ENCODE measurements at regions not wholly inside any gene's neighbourhood (a gene's known extent, or its start where the extent isn't known, plus 50 kb on each side); places are given as distances from the start of the nearest gene placed in this dataset.

- CTCF ChIA-PET: no interaction called here
- Mint-ChIP-seq H3K27me3 (ENCODE audit: unreplicated experiment) (peaks cover 97% of the 10 kb centered on the region), H3K4me1 (ENCODE audit: low read depth, unreplicated experiment) (no peaks in the 10 kb centered on the region)
Measured at GRCh38 chr1:37149296-37149695, 115.0 kb upstream of the GRIK3 start.

GRCh38 chr1:37150986-37151385 is 116.7 kb upstream of the GRIK3 start:
- DNase-seq: no peak
- BruUV-seq (replicated peaks): no TSS peak
- CTCF ChIA-PET: no interaction called here
- Mint-ChIP-seq H3K27ac (ENCODE audit: unreplicated experiment) (no peak overlapping the region), H3K4me3 (ENCODE audit: low read depth, unreplicated experiment) (no peak overlapping the region), H3K9me3 (ENCODE audit: low read depth, unreplicated experiment) (no peaks in the 10 kb centered on the region), H3K4me1 (ENCODE audit: low read depth, unreplicated experiment) (no peaks in the 10 kb centered on the region), H3K36me3 (ENCODE audit: insufficient read depth, unreplicated experiment) (no peaks in the 10 kb centered on the region), H3K27me3 (ENCODE audit: unreplicated experiment) (peaks cover 97% of the 10 kb centered on the region)
- intact Hi-C loops (cut with micrococcal nuclease; ENCODE audit: unreplicated experiment): no loop called here
- no peak for TF ChIP-seq CTCF (IDR thresholded peaks at IDR 0.05; ENCODE audit: unreplicated experiment)

More at GRCh38 chr1:37149296-37149695, 115.0 kb upstream of the GRIK3 start:
- intact Hi-C loops (cut with micrococcal nuclease; ENCODE audit: unreplicated experiment): no loop called here
- Mint-ChIP-seq H3K36me3 (ENCODE audit: insufficient read depth, unreplicated experiment) (no peaks in the 10 kb centered on the region), H3K9me3 (ENCODE audit: low read depth, unreplicated experiment) (no peaks in the 10 kb centered on the region), H3K27ac (ENCODE audit: unreplicated experiment) (no peak overlapping the region), H3K4me3 (ENCODE audit: low read depth, unreplicated experiment) (no peak overlapping the region)
- TF ChIP-seq CTCF (IDR thresholded peaks at IDR 0.05; ENCODE audit: unreplicated experiment): no peak
- DNase-seq: no peak
- no TSS peak for BruUV-seq (replicated peaks)

- Mint-ChIP-seq H3K27me3 (ENCODE audit: unreplicated experiment) (peaks cover 97% of the 10 kb centered on the region), H3K36me3 (ENCODE audit: insufficient read depth, unreplicated experiment) (no peaks in the 10 kb centered on the region), H3K27ac (ENCODE audit: unreplicated experiment) (no peak overlapping the region), H3K4me3 (ENCODE audit: low read depth, unreplicated experiment) (no peak overlapping the region), H3K9me3 (ENCODE audit: low read depth, unreplicated experiment) (no peaks in the 10 kb centered on the region), H3K4me1 (ENCODE audit: low read depth, unreplicated experiment) (no peaks in the 10 kb centered on the region)
- CTCF ChIA-PET: no interaction called here
- BruUV-seq (replicated peaks): no TSS peak
- DNase-seq: no peak
- TF ChIP-seq CTCF (IDR thresholded peaks at IDR 0.05; ENCODE audit: unreplicated experiment): no peak
- intact Hi-C loops (cut with micrococcal nuclease; ENCODE audit: unreplicated experiment): no loop called here
Measured at GRCh38 chr1:37151789-37152188, 117.5 kb upstream of the GRIK3 start.

GRCh38 chr1:37152491-37152890 is 118.2 kb upstream of the GRIK3 start:
- DNase-seq: no peak
- no TSS peak for BruUV-seq (replicated peaks)
- CTCF ChIA-PET: no interaction called here
- Mint-ChIP-seq H3K27me3 (ENCODE audit: unreplicated experiment) (peaks cover 91% of the 10 kb centered on the region), H3K36me3 (ENCODE audit: insufficient read depth, unreplicated experiment) (no peaks in the 10 kb centered on the region), H3K4me3 (ENCODE audit: low read depth, unreplicated experiment) (no peak overlapping the region), H3K4me1 (ENCODE audit: low read depth, unreplicated experiment) (no peaks in the 10 kb centered on the region), H3K9me3 (ENCODE audit: low read depth, unreplicated experiment) (no peaks in the 10 kb centered on the region), H3K27ac (ENCODE audit: unreplicated experiment) (no peak overlapping the region)
- intact Hi-C loops (cut with micrococcal nuclease; ENCODE audit: unreplicated experiment): no loop called here
- TF ChIP-seq CTCF (IDR thresholded peaks at IDR 0.05; ENCODE audit: unreplicated experiment): no peak
